HepG2 (cell line): ENCODE measurements at regions not wholly inside any gene's neighbourhood (a gene's known extent, or its start where the extent isn't known, plus 50 kb on each side); places are given as distances from the start of the nearest gene placed in this dataset.
"Not testable (repeated sequence)": the region's sequence is repeated elsewhere in the genome, so short reads cannot be mapped to it uniquely, and the experiment has no call there.

Experiments used
- ATAC-seq: fragments of 200-7000 bp; cut with Tn5 transposase; 3 replicates; pipeline ENCODE4 v1.9.1; 2020; ENCODE audit warnings: mild to moderate bottlenecking, moderate library complexity
- BruUV-seq: library from RNA; stranded (reverse); fragments of 400-500 nt; replicated peaks from 2 replicates; lab custom pipeline; 2021; lab: Mats Ljungman, UMichigan
- CTCF ChIA-PET: fragments of 300-600 bp; formaldehyde crosslinking; extraction: SDS; loops from one replicate; lab custom pipeline; 2021; ENCODE audit warnings: low total read pairs, inconsistent platforms, low intra/inter-chr PET ratio; lab: Yijun Ruan, JAX
- POLR2A ChIA-PET: fragments of 350-600 bp; sonication (Branson Sonifier 250); formaldehyde crosslinking; loops from one replicate; lab custom pipeline; 2020; ENCODE audit warnings: antibody characterized with exemption, inconsistent platforms; lab: Yijun Ruan, JAX
- DNase-seq: peaks from one replicate; pipeline ENCODE4 v3.0.0-alpha.2; 2015; ENCODE audit warnings: low spot score
- FAIRE-seq: peaks from 3 replicates; lab custom pipeline; 2011; peaks lifted over from hg19 to GRCh38; lab: Jason Lieb, UNC
- H2AFZ ChIP-seq: one replicate; pipeline ENCODE4 v1.6.1; 2011; ENCODE audit warnings: low read length, inconsistent platforms
- H3K27ac ChIP-seq: fragments of 300-600 bp; 3 replicates; pipeline ENCODE4 v1.8.0; 2011; ENCODE audit warnings: mixed run types, mild to moderate bottlenecking, mixed read lengths, low read length, inconsistent platforms; ENCODE audit not compliant: insufficient read depth; ENCODE audit errors: extremely low read length
- H3K27me3 ChIP-seq, 2 experiments: fragments of 200-600 bp in 1 of 2; 2 replicates in 1 of 2; 3 replicates in 1 of 2; pipeline versions ENCODE4 v1.6.0 to v1.8.0; 2011; ENCODE audit warnings: low read length in 2 of 2, mild to moderate bottlenecking in 2 of 2, moderate library complexity in 2 of 2, inconsistent platforms in 1 of 2; ENCODE audit not compliant: insufficient read depth in 2 of 2, control insufficient read depth in 1 of 2
- H3K36me3 ChIP-seq, 2 experiments: fragments of 200-600 bp in 1 of 2; replicated peaks in 1 of 2; 2 replicates in 1 of 2; 3 replicates in 1 of 2; pipeline versions ENCODE4 v1.5.1 to v1.8.0; 2011; ENCODE audit warnings: low read length in 2 of 2, inconsistent platforms in 1 of 2; ENCODE audit not compliant: insufficient read depth in 2 of 2, control insufficient read depth in 1 of 2
- H3K4me1 ChIP-seq: 2 replicates; pipeline ENCODE4 v1.5.1; 2012; ENCODE audit warnings: low read length, inconsistent platforms; ENCODE audit not compliant: insufficient read depth
- H3K4me2 ChIP-seq: 2 replicates; pipeline ENCODE4 v1.6.0; 2011; ENCODE audit warnings: low read depth, low read length, inconsistent platforms
- H3K4me3 ChIP-seq, 3 experiments: fragments of 200-600 bp in 1 of 3; sonication (generic), shearing (Covaris generic) in 1 of 3; replicated peaks in 1 of 3; 2 replicates each; pipeline ENCODE4 v1.5.1; 2011 to 2016; ENCODE audit warnings: low read length in 3 of 3, inconsistent platforms in 2 of 3, low read depth in 2 of 3, mild to moderate bottlenecking in 2 of 3, control low read depth in 1 of 3, mixed read lengths in 1 of 3; ENCODE audit not compliant: insufficient read depth in 1 of 3
- H3K79me2 ChIP-seq: one replicate; pipeline ENCODE4 v1.6.1; 2011; ENCODE audit warnings: low read length, inconsistent platforms; ENCODE audit not compliant: insufficient read depth
- H3K9ac ChIP-seq: 2 replicates; pipeline ENCODE4 v1.6.0; 2011; ENCODE audit warnings: mild to moderate bottlenecking, low read depth, low read length, inconsistent platforms; ENCODE audit not compliant: insufficient read depth
- H3K9me3 ChIP-seq: 2 replicates; pipeline ENCODE4 v1.5.1; 2012; ENCODE audit warnings: mild to moderate bottlenecking, low read length
- H4K20me1 ChIP-seq: 2 replicates; pipeline ENCODE4 v1.6.0; 2011; ENCODE audit warnings: inconsistent platforms, mild to moderate bottlenecking, low read length, moderate library complexity; ENCODE audit not compliant: insufficient read depth
- WGBS: methylation state at CpG from one replicate; pipeline ENCODE4 v1.1.6; 2017; ENCODE audit warnings: low lambda C conversion rate; 5-methylcytosine and 5-hydroxymethylcytosine counted together
- in situ Hi-C: cut with HindIII; loops from 2 replicates; pipeline ENCODE4 v1.10.0; 2017; ENCODE audit warnings: low pct_unique_long_range_greater_than_20kb; ENCODE audit not compliant: extremely low pct_ligation_motif_present
- intact Hi-C: fragments of 100-400 bp; cut with micrococcal nuclease; formaldehyde crosslinking; loops from one replicate; pipeline ENCODE4 v1.10.0; 2022; ENCODE audit not compliant: unreplicated experiment

GRCh38 chrY:6544076-6544756, 298.2 kb downstream of the TSPY2 start:
- POLR2A ChIA-PET, in situ Hi-C loops, H3K4me3 ChIP-seq, H3K79me2 ChIP-seq, H3K9me3 ChIP-seq, H3K9ac ChIP-seq, H3K36me3 ChIP-seq, H2AFZ ChIP-seq, H3K27me3 ChIP-seq, H3K27ac ChIP-seq, CTCF ChIA-PET, H3K4me1 ChIP-seq, H3K4me2 ChIP-seq, BruUV-seq, intact Hi-C loops, H4K20me1 ChIP-seq, DNase-seq, ATAC-seq: not testable (repeated sequence)
- FAIRE-seq = peak; percentile 49
- 0% methylated on average over 2 of the region's 3 CpGs for WGBS

GRCh38 chrY:6544757-6545083, 298.7 kb downstream of the TSPY2 start:
- H3K4me2 ChIP-seq, H3K36me3 ChIP-seq, H4K20me1 ChIP-seq, H3K9ac ChIP-seq, H2AFZ ChIP-seq, intact Hi-C loops, ATAC-seq, H3K27ac ChIP-seq, H3K79me2 ChIP-seq, CTCF ChIA-PET, in situ Hi-C loops, H3K9me3 ChIP-seq, H3K4me3 ChIP-seq, POLR2A ChIA-PET, H3K27me3 ChIP-seq, BruUV-seq, DNase-seq, H3K4me1 ChIP-seq: not testable (repeated sequence)
- peak; percentile 50 for FAIRE-seq

- DNase-seq, H2AFZ ChIP-seq, H3K9ac ChIP-seq, H3K9me3 ChIP-seq, H4K20me1 ChIP-seq, H3K79me2 ChIP-seq, H3K36me3 ChIP-seq, ATAC-seq, H3K4me2 ChIP-seq, H3K4me3 ChIP-seq, CTCF ChIA-PET, in situ Hi-C loops, intact Hi-C loops, FAIRE-seq, POLR2A ChIA-PET, H3K4me1 ChIP-seq, H3K27ac ChIP-seq, BruUV-seq, H3K27me3 ChIP-seq: not testable (repeated sequence)
Measured at GRCh38 chrY:6552930-6553329, 306.9 kb downstream of the TSPY2 start.

- H4K20me1 ChIP-seq, H3K9me3 ChIP-seq, BruUV-seq, H3K79me2 ChIP-seq, ATAC-seq, H3K36me3 ChIP-seq, in situ Hi-C loops, H3K27ac ChIP-seq, H3K27me3 ChIP-seq, H3K9ac ChIP-seq, intact Hi-C loops, POLR2A ChIA-PET, CTCF ChIA-PET, DNase-seq, H2AFZ ChIP-seq, H3K4me1 ChIP-seq, H3K4me3 ChIP-seq, FAIRE-seq, H3K4me2 ChIP-seq: not testable (repeated sequence)
Measured at GRCh38 chrY:6567030-6567429, 321.0 kb downstream of the TSPY2 start.
